B cell (primary cell): ENCODE measurements at regions not wholly inside any gene's neighbourhood (a gene's known extent, or its start where the extent isn't known, plus 50 kb on each side); places are given as distances from the start of the nearest gene placed in this dataset.

ENCODE experiments used
- CTCF ChIP-seq: fragments of 200-600 bp; IDR thresholded peaks from one replicate; pipeline ENCODE4 v1.8.0; 2022; ENCODE audit warnings: antibody characterized with exemption, mild to moderate bottlenecking
- EZH2 ChIP-seq: IDR thresholded peaks from 2 replicates; pipeline ENCODE4 v1.6.1; 2012; ENCODE audit warnings: borderline replicate concordance, low read depth, mild to moderate bottlenecking, moderate library complexity, low read length; ENCODE audit not compliant: insufficient read depth, poor library complexity, severe bottlenecking

- TF ChIP-seq CTCF (no peak), EZH2 (no peak)
Measured at GRCh38 chr5:40355846-40356245, 323.9 kb upstream of the PTGER4 start.
